Stomach (tissue), 4 donors: ENCODE measurements at regions not wholly inside any gene's neighbourhood (a gene's known extent, or its start where the extent isn't known, plus 50 kb on each side); places are given as distances from the start of the nearest gene placed in this dataset.

Source experiments
- CTCF ChIP-seq, 7 experiments: fragments of 450-650 bp in 4 of 7; fragments of 200-600 bp in 3 of 7; sonication (generic) in 3 of 7; IDR thresholded peaks; one replicate each; pipeline ENCODE4 v1.5.1; 2016 to 2019; ENCODE audit warnings: antibody characterized with exemption in 7 of 7, control low read depth in 2 of 7, mild to moderate bottlenecking in 1 of 7
- POLR2A ChIP-seq, 4 donors: fragments of 450-650 bp; IDR thresholded peaks; one replicate each; pipeline ENCODE4 v1.6.1; 2016; ENCODE audit warnings: antibody characterized with exemption in 4 of 4, control low read depth in 2 of 4, mild to moderate bottlenecking in 1 of 4, moderate library complexity in 1 of 4

GRCh38 chr15:69842851-69843250, 254.9 kb downstream of the TLE3 start:
- no peak for TF ChIP-seq POLR2A (IDR thresholded peaks at IDR 0.05)
- no peak for TF ChIP-seq CTCF (IDR thresholded peaks at IDR 0.05)
